ENCODE measurements at regions not wholly inside any gene's neighbourhood (a gene's known extent, or its start where the extent isn't known, plus 50 kb on each side); places are given as distances from the start of the nearest gene placed in this dataset.

- no peaks in the 10 kb centered on the region for H3K27me3 Mint-ChIP-seq (ENCODE audit: low read depth)
- H3K4me3 Mint-ChIP-seq (ENCODE audit: unreplicated experiment), result no peak overlapping the region
- H3K9me3 Mint-ChIP-seq (ENCODE audit: low read depth), result peaks cover 32% of the 10 kb centered on the region
- no peak overlapping the region for H3K27ac Mint-ChIP-seq (ENCODE audit: unreplicated experiment)
- no peaks in the 10 kb centered on the region for H3K36me3 Mint-ChIP-seq (ENCODE audit: low read depth)
- TF ChIP-seq CTCF (IDR thresholded peaks at IDR 0.05), result no peak
- no peak for DNase-seq (ENCODE audit: low spot score)
- peaks cover 18% of the 10 kb centered on the region for H3K4me1 Mint-ChIP-seq (ENCODE audit: low read depth)
Measured at GRCh38 chr7:41169317-41169716, 533.6 kb downstream of the INHBA start.

DNA sequence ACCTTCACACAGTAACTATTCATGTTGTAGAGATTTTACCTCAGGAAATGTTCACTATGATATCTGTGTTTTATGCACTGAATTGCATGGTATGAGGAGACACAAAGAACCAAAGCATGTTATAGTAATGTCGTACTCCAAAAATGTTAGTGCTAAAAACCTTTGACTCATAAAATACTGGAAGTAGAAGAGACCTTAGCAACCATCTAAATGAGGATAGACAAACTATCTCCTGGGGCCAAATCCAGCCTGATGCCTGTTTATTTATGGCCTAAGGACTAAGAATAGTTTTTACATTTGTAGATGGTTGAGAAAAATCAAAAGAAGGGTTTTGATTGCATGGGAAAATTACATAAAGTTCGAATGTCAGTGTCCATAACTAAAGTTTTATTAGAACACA lies 535.1 kb downstream of the INHBA start:
- peaks cover 31% of the 10 kb centered on the region for H3K9me3 Mint-ChIP-seq (ENCODE audit: low read depth)
- peaks cover 18% of the 10 kb centered on the region for H3K4me1 Mint-ChIP-seq (ENCODE audit: low read depth)
- no peak for TF ChIP-seq CTCF (IDR thresholded peaks at IDR 0.05)
- no peaks in the 10 kb centered on the region for H3K27me3 Mint-ChIP-seq (ENCODE audit: low read depth)
- H3K27ac Mint-ChIP-seq (ENCODE audit: unreplicated experiment), result no peak overlapping the region
- no peak for DNase-seq (ENCODE audit: low spot score)
- no peak overlapping the region for H3K4me3 Mint-ChIP-seq (ENCODE audit: unreplicated experiment)
- no peaks in the 10 kb centered on the region for H3K36me3 Mint-ChIP-seq (ENCODE audit: low read depth)

DNA sequence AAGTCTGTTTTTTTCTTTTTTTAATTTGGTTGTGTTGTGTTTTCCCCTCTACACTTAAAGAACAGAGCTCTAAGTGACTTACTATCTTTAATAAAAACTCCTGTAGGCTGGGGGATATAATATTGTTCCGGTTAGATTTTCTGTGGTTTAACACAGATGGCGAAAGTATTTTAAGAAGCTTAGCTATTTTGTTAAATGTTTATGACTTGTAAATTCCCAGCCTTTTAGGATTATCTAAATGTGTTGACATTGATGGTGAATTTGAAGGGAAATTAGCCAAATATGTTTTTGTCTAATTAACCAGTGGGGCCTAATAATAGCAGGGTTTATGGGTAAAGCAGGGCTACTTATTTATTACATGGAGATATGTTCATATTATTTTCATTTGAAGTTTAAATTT lies 538.5 kb downstream of the INHBA start:
- peak overlapping the region; percentile 63 for H3K27ac Mint-ChIP-seq (ENCODE audit: unreplicated experiment)
- H3K9me3 Mint-ChIP-seq (ENCODE audit: low read depth), result peaks cover 21% of the 10 kb centered on the region

GRCh38 chr7:41163991-41164390 lies 538.9 kb downstream of the INHBA start:
- DNase-seq (ENCODE audit: low spot score), result no peak
- Mint-ChIP-seq H3K4me3 (ENCODE audit: unreplicated experiment) (no peak overlapping the region), H3K4me1 (ENCODE audit: low read depth) (peaks cover 7% of the 10 kb centered on the region), H3K9me3 (ENCODE audit: low read depth) (peaks cover 18% of the 10 kb centered on the region), H3K27me3 (ENCODE audit: low read depth) (no peaks in the 10 kb centered on the region), H3K36me3 (ENCODE audit: low read depth) (no peaks in the 10 kb centered on the region), H3K27ac (ENCODE audit: unreplicated experiment) (no peak overlapping the region)
- no peak for TF ChIP-seq CTCF (IDR thresholded peaks at IDR 0.05)

More for the DNA sequence above, 538.5 kb downstream of the INHBA start:
- H3K27me3 Mint-ChIP-seq (ENCODE audit: low read depth), result no peaks in the 10 kb centered on the region
- H3K36me3 Mint-ChIP-seq (ENCODE audit: low read depth), result no peaks in the 10 kb centered on the region
- H3K4me3 Mint-ChIP-seq (ENCODE audit: unreplicated experiment), result no peak overlapping the region
- TF ChIP-seq CTCF (IDR thresholded peaks at IDR 0.05), result no peak
- no peak for DNase-seq (ENCODE audit: low spot score)
- peaks cover 7% of the 10 kb centered on the region for H3K4me1 Mint-ChIP-seq (ENCODE audit: low read depth)

- no peak overlapping the region for H3K4me3 Mint-ChIP-seq (ENCODE audit: unreplicated experiment)
- peaks cover 14% of the 10 kb centered on the region for H3K9me3 Mint-ChIP-seq (ENCODE audit: low read depth)
- no peak overlapping the region for H3K27ac Mint-ChIP-seq (ENCODE audit: unreplicated experiment)
- no peak for DNase-seq (ENCODE audit: low spot score)
- H3K27me3 Mint-ChIP-seq (ENCODE audit: low read depth), result no peaks in the 10 kb centered on the region
- TF ChIP-seq CTCF (IDR thresholded peaks at IDR 0.05), result no peak
- H3K4me1 Mint-ChIP-seq (ENCODE audit: low read depth), result peaks cover 8% of the 10 kb centered on the region
- H3K36me3 Mint-ChIP-seq (ENCODE audit: low read depth), result no peaks in the 10 kb centered on the region
Measured at GRCh38 chr7:41162612-41163011, 540.3 kb downstream of the INHBA start.
